ENCODE measurements at regions not wholly inside any gene's neighbourhood (a gene's known extent, or its start where the extent isn't known, plus 50 kb on each side); places are given as distances from the start of the nearest gene placed in this dataset.

DNA sequence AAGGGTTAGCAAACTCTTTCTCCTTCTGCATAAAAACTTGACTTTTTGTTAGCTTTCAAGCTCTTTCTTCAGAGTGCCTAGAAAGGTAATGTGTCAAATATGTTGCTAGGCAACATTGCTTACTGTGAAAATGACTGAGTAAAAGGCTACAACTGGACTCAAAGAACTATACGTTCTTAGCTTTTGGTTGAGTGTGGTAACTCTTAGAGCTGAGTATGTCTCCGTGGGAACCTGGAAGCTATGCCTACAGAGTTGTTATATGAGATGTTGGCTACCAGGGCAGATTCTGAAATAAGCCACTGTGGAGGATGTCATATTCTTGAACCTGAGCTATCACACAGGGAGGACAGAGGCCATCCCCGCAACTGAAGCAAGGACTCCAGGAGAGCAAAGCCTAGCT is 105.5 kb downstream of the ARL6IP6 start:
- H3K4me1 Mint-ChIP-seq = peaks cover 11% of the 10 kb centered on the region
- H3K79me2 ChIP-seq (ENCODE audit: low read depth) = no peaks in the 10 kb centered on the region
- no peaks in the 10 kb centered on the region for H3K9me3 ChIP-seq (ENCODE audit: low read depth)
- H4K20me1 ChIP-seq (ENCODE audit: low read depth) = no peaks in the 10 kb centered on the region
- no peak overlapping the region for H3K9ac ChIP-seq
- H3K27me3 ChIP-seq = no peaks in the 10 kb centered on the region
- H2AFZ ChIP-seq (replicated peaks) = no peak overlapping the region
- no peak overlapping the region for H3K27ac ChIP-seq
- TF ChIP-seq, protein P1, sequence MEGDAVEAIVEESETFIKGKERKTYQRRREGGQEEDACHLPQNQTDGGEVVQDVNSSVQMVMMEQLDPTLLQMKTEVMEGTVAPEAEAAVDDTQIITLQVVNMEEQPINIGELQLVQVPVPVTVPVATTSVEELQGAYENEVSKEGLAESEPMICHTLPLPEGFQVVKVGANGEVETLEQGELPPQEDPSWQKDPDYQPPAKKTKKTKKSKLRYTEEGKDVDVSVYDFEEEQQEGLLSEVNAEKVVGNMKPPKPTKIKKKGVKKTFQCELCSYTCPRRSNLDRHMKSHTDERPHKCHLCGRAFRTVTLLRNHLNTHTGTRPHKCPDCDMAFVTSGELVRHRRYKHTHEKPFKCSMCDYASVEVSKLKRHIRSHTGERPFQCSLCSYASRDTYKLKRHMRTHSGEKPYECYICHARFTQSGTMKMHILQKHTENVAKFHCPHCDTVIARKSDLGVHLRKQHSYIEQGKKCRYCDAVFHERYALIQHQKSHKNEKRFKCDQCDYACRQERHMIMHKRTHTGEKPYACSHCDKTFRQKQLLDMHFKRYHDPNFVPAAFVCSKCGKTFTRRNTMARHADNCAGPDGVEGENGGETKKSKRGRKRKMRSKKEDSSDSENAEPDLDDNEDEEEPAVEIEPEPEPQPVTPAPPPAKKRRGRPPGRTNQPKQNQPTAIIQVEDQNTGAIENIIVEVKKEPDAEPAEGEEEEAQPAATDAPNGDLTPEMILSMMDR (IDR thresholded peaks at IDR 0.05) = no peak
- TF ChIP-seq EZH2 (IDR thresholded peaks at IDR 0.05) = no peak
- TF ChIP-seq EZH2phosphoT487 (IDR thresholded peaks at IDR 0.05) = no peak
- no peak overlapping the region for H3K4me3 ChIP-seq
- H3K27me3 Mint-ChIP-seq (ENCODE audit: insufficient read depth, low read depth) = no peaks in the 10 kb centered on the region
- H3K4me1 ChIP-seq = no peaks in the 10 kb centered on the region
- no peaks in the 10 kb centered on the region for H3K36me3 Mint-ChIP-seq
- no peak for DNase-seq (ENCODE audit: low spot score)
- no peak overlapping the region for H3K4me2 ChIP-seq
- H3K36me3 ChIP-seq = no peaks in the 10 kb centered on the region
- no peaks in the 10 kb centered on the region for H3F3A ChIP-seq (ENCODE audit: low read depth)
- H3K27ac Mint-ChIP-seq = no peak overlapping the region
- no peaks in the 10 kb centered on the region for H3K9me3 Mint-ChIP-seq
- H3K4me3 Mint-ChIP-seq = no peak overlapping the region

DNA sequence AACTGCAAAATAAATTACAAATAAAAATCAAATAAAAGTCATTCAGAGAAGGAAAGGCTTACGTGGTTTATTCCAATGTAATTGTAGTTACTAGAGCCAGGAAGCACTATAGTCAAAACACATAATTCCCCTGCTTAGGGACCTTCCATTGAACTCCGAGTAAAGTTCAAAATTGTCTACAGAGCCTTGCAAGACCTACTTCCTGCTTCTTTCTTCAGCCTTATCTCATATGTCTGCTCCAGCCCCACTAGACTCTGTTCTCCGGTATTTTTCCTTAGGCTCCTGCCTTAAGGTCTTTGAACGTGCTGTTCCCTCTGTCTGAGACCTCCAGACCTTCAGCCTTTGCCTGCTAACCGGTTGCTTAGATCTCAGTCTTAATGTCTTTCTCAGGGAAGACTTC is 104.3 kb downstream of the ARL6IP6 start:
- no peaks in the 10 kb centered on the region for H3K9me3 ChIP-seq (ENCODE audit: low read depth)
- H3K4me2 ChIP-seq = no peak overlapping the region
- Mint-ChIP-seq H3K9me3 (no peaks in the 10 kb centered on the region), H3K27me3 (ENCODE audit: insufficient read depth, low read depth) (no peaks in the 10 kb centered on the region), H3K4me3 (no peak overlapping the region), H3K36me3 (no peaks in the 10 kb centered on the region), H3K27ac (no peak overlapping the region), H3K4me1 (peaks cover 11% of the 10 kb centered on the region)
- H3K79me2 ChIP-seq (ENCODE audit: low read depth) = no peaks in the 10 kb centered on the region
- no peak overlapping the region for H3K4me3 ChIP-seq
- no peak overlapping the region for H2AFZ ChIP-seq (replicated peaks)
- no peaks in the 10 kb centered on the region for H3K27me3 ChIP-seq
- no peaks in the 10 kb centered on the region for H3K4me1 ChIP-seq
- TF ChIP-seq, protein P1 (IDR thresholded peaks at IDR 0.05) = no peak
- TF ChIP-seq EZH2phosphoT487 (IDR thresholded peaks at IDR 0.05) = no peak
- TF ChIP-seq EZH2 (IDR thresholded peaks at IDR 0.05) = no peak
- H3K9ac ChIP-seq = no peak overlapping the region
- no peak overlapping the region for H3K27ac ChIP-seq
- no peaks in the 10 kb centered on the region for H3F3A ChIP-seq (ENCODE audit: low read depth)
- no peak for DNase-seq (ENCODE audit: low spot score)
- no peaks in the 10 kb centered on the region for H3K36me3 ChIP-seq
- no peaks in the 10 kb centered on the region for H4K20me1 ChIP-seq (ENCODE audit: low read depth)

DNA sequence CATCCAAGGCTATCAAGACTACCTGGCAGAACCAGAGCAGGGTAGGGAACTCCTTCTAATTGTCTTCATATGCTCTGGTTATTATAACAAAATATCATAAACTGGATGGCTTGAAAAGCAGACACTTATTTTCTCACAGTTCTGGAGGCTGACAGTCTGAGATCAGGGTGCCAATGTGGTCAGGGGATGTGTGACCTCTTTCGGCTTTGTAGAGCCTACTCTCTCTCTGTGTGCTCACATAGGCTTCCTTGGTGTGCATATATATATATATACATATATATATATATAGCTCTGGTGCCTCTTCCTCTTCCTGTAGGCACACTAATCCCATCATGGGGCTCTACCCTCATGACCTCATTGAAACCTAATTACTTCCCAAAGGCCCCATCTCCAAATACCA is 101.6 kb downstream of the ARL6IP6 start:
- H3K36me3 Mint-ChIP-seq = no peaks in the 10 kb centered on the region
- H3K9me3 ChIP-seq (ENCODE audit: low read depth) = no peaks in the 10 kb centered on the region
- H3F3A ChIP-seq (ENCODE audit: low read depth) = no peaks in the 10 kb centered on the region
- DNase-seq (ENCODE audit: low spot score) = no peak
- H3K27me3 ChIP-seq = no peaks in the 10 kb centered on the region
- H3K4me2 ChIP-seq = no peak overlapping the region
- H3K9ac ChIP-seq = no peak overlapping the region
- H4K20me1 ChIP-seq (ENCODE audit: low read depth) = no peaks in the 10 kb centered on the region
- H3K36me3 ChIP-seq = no peaks in the 10 kb centered on the region
- no peak overlapping the region for H3K27ac Mint-ChIP-seq
- no peak for TF ChIP-seq EZH2phosphoT487 (IDR thresholded peaks at IDR 0.05)
- TF ChIP-seq EZH2 (IDR thresholded peaks at IDR 0.05) = no peak
- TF ChIP-seq, protein P1 (IDR thresholded peaks at IDR 0.05) = no peak
- no peaks in the 10 kb centered on the region for H3K27me3 Mint-ChIP-seq (ENCODE audit: insufficient read depth, low read depth)
- H3K4me3 Mint-ChIP-seq = no peak overlapping the region
- H3K4me3 ChIP-seq = no peak overlapping the region
- H3K4me1 ChIP-seq = peaks cover 6% of the 10 kb centered on the region
- no peak overlapping the region for H3K27ac ChIP-seq
- H3K4me1 Mint-ChIP-seq = peaks cover 11% of the 10 kb centered on the region
- no peaks in the 10 kb centered on the region for H3K9me3 Mint-ChIP-seq
- H2AFZ ChIP-seq (replicated peaks) = no peak overlapping the region
- H3K79me2 ChIP-seq (ENCODE audit: low read depth) = no peaks in the 10 kb centered on the region
